ENCODE measurements at regions not wholly inside any gene's neighbourhood (a gene's known extent, or its start where the extent isn't known, plus 50 kb on each side); places are given as distances from the start of the nearest gene placed in this dataset.

- Histone ChIP-seq H2BK20ac (ENCODE audit: low read length) (no peak overlapping the region), H2BK12ac (ENCODE audit: low read depth, low read length) (no peak overlapping the region), H2AFZ (ENCODE audit: low read length) (no peak overlapping the region), H3K23me2 (ENCODE audit: low read depth, low read length) (no peaks in the 10 kb centered on the region), H3K18ac (ENCODE audit: extremely low read depth, low read length) (no peak overlapping the region), H3K9ac (replicated peaks in 1 of 4; ENCODE audit: extremely low read depth in 1 of 4, low read depth in 3 of 4, low read length in 3 of 4) (no peak overlapping the region), H4K20me1 (replicated peaks in 1 of 2; ENCODE audit: control insufficient read depth in 1 of 2, insufficient read depth in 2 of 2, low read length in 2 of 2) (no peaks in the 10 kb centered on the region), H3K79me1 (ENCODE audit: low read depth, low read length) (no peaks in the 10 kb centered on the region), H2BK120ac (replicated peaks; ENCODE audit: low read depth, low read length) (no peak overlapping the region), H3K56ac (replicated peaks; ENCODE audit: insufficient read length, low read depth, low read length) (no peak overlapping the region), H3K27ac (ENCODE audit: low read depth, low read length) (no peak overlapping the region), H3K4me1 (replicated peaks in 1 of 4; ENCODE audit: control insufficient read depth in 3 of 4, insufficient read depth in 4 of 4, low read length in 3 of 4) (no peaks in the 10 kb centered on the region), H3K23ac (ENCODE audit: insufficient read length) (no peak overlapping the region), H2BK5ac (ENCODE audit: low read depth, low read length) (no peak overlapping the region), H3K36me3 (ENCODE audit: control insufficient read depth in 2 of 4, insufficient read depth in 4 of 4, low read length in 3 of 4) (no peaks in the 10 kb centered on the region), H3K14ac (ENCODE audit: insufficient read length) (no peak overlapping the region), H3K4me2 (ENCODE audit: insufficient read depth in 1 of 2, low read depth in 2 of 2, low read length in 2 of 2) (no peak overlapping the region), H3K79me2 (ENCODE audit: control insufficient read depth in 1 of 2, insufficient read depth in 2 of 2, low read length in 2 of 2) (no peaks in the 10 kb centered on the region), H2AK5ac (ENCODE audit: low read depth, low read length) (no peak overlapping the region), H4K5ac (ENCODE audit: insufficient read length, low read depth, low read length) (no peak overlapping the region), H3K9me3 (ENCODE audit: insufficient read depth in 2 of 2, low read depth in 1 of 2, low read length in 1 of 2) (no peaks in the 10 kb centered on the region), H2BK15ac (ENCODE audit: low read length) (no peak overlapping the region), H3K27me3 (replicated peaks in 1 of 4; ENCODE audit: control insufficient read depth in 3 of 4, extremely low read depth in 1 of 4, insufficient read depth in 3 of 4, low read length in 3 of 4) (no peaks in the 10 kb centered on the region), H4K8ac (ENCODE audit: extremely low read depth, insufficient read depth, low read length) (no peak overlapping the region), H3K4ac (replicated peaks; ENCODE audit: insufficient read length, low read depth, low read length) (no peak overlapping the region), H4K91ac (replicated peaks; ENCODE audit: insufficient read length, low read length) (no peak overlapping the region), H3K4me3 (ENCODE audit: extremely low read depth in 1 of 4, insufficient read depth in 2 of 4, low read depth in 3 of 4, low read length in 4 of 4) (no peak overlapping the region)
- DNase-seq (ENCODE audit: low read depth in 1 of 2, low spot score in 2 of 2) (no peak), FAIRE-seq (no peak)
- ChIA-PET POLR2A (ENCODE audit: partially characterized antibody) (no interaction called here), CTCF (ENCODE audit: partially characterized antibody) (no interaction called here)
- TF ChIP-seq SP1 (IDR thresholded peaks at IDR 0.05; ENCODE audit: low read depth, low read length) (no peak), SAP30 (IDR thresholded peaks at IDR 0.05; ENCODE audit: insufficient read depth, insufficient replicate concordance, low read length) (no peak), RNF2 (IDR thresholded peaks at IDR 0.05; ENCODE audit: borderline replicate concordance, low read depth, low read length, missing control alignments, poor library complexity, severe bottlenecking) (no peak), KDM5A (IDR thresholded peaks at IDR 0.05; ENCODE audit: low read length) (no peak), CHD1 (IDR thresholded peaks at IDR 0.05; ENCODE audit: low read depth, low read length) (no peak), BCL11A (IDR thresholded peaks at IDR 0.05; ENCODE audit: low read depth in 2 of 2, low read length in 2 of 2) (no peak), SIN3A (conservative IDR thresholded peaks at IDR 0.05 in 1 of 2, IDR thresholded peaks at IDR 0.05 in 1 of 2; ENCODE audit: low read depth in 1 of 2, low read length in 2 of 2) (no peak), SP4 (IDR thresholded peaks at IDR 0.05; ENCODE audit: low read length) (no peak), HDAC2 (IDR thresholded peaks at IDR 0.05; ENCODE audit: borderline replicate concordance in 1 of 2, low read depth in 2 of 2, low read length in 2 of 2) (no peak), HDAC6 (IDR thresholded peaks at IDR 0.05; ENCODE audit: low read depth, low read length) (no peak), CBX8 (IDR thresholded peaks at IDR 0.05; ENCODE audit: borderline replicate concordance, low read depth, low read length) (no peak), NRF1 (IDR thresholded peaks at IDR 0.05; ENCODE audit: low read depth, low read length) (no peak), TCF12 (IDR thresholded peaks at IDR 0.05; ENCODE audit: low read depth, low read length) (no peak), GTF2F1 (IDR thresholded peaks at IDR 0.05; ENCODE audit: borderline replicate concordance, low read depth, low read length) (no peak)
- WGBS, 2 experiments (ENCODE audit: extremely low coverage in 1 of 2, insufficient coverage in 1 of 2, insufficient read length in 1 of 2, insufficient replicate concordance in 2 of 2, low coverage in 1 of 2, low lambda C conversion rate in 2 of 2, missing lambda C conversion rate in 1 of 2): 94% methylated on average over 3 of the region's 3 CpGs; no CpG with 5 or more reads in 1 of the 2 experiments
These were observed 1081.6 kb upstream of the EYS start for GRCh38 chr6:66788579-66788978.

Measured in H1 (cell line).